ENCODE measurements at regions not wholly inside any gene's neighbourhood (a gene's known extent, or its start where the extent isn't known, plus 50 kb on each side); places are given as distances from the start of the nearest gene placed in this dataset.

DNA sequence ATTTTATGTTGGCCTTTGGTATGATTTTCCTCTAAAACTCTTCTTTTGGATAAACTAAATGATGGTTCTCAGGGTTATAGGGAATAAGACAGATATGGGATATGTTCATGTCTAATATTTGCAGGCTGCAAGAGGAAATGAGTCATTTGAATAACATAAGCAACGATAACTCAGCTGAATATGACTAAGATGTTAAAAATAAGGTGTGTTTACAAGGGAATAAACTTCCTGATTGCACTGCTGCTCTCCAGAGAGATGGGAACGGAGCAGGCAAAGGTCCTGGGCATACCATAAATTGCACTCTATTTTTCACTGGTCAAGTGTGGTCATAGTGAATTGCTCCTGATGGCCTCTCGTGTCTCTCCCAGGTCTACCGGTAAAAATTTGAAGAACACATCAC is 666.2 kb downstream of the TOX3 start:
- no TSS peak for BruUV-seq (replicated peaks)
- POLR2A ChIA-PET = interaction anchor here (1.0 to 1.5 kb wide), 3 partner anchors 9 to 58 kb away, joined by 3 to 6 read pairs (median 4); no protein-coding TSS in a partner anchor
- intact Hi-C loops (cut with micrococcal nuclease) = no loop called here

DNA sequence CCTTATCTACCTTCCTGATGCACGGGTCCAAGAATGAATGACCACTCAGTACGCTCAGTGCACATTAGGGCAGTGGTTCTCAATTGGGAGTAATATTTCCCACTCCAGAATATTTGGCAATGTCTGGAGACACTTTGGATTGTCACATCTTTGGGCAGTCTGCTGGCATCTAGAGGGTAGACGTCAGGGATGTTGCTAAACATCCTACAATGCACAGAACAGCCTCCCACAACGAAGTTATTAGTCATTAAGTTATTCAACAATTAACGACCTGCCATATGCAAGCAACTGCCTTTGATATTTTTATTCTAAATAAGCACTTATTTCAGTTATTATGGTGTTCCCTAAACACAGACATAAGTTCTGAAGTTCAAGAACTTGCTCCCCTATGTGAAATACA is 669.3 kb downstream of the TOX3 start:
- Mint-ChIP-seq H3K27me3 (ENCODE audit: insufficient read depth, unreplicated experiment) (no peaks in the 10 kb centered on the region), H3K36me3 (ENCODE audit: insufficient read depth, unreplicated experiment) (no peaks in the 10 kb centered on the region), H3K4me3 (ENCODE audit: unreplicated experiment) (no peak overlapping the region), H3K9me3 (ENCODE audit: unreplicated experiment) (no peaks in the 10 kb centered on the region), H3K27ac (ENCODE audit: low read depth, unreplicated experiment) (no peak overlapping the region), H3K4me1 (ENCODE audit: insufficient read depth, unreplicated experiment) (peaks cover 21% of the 10 kb centered on the region)
- DNase-seq (ENCODE audit: unreplicated experiment) = peak; percentile 41
- BruUV-seq (replicated peaks) = no TSS peak
- TF ChIP-seq, protein P1, sequence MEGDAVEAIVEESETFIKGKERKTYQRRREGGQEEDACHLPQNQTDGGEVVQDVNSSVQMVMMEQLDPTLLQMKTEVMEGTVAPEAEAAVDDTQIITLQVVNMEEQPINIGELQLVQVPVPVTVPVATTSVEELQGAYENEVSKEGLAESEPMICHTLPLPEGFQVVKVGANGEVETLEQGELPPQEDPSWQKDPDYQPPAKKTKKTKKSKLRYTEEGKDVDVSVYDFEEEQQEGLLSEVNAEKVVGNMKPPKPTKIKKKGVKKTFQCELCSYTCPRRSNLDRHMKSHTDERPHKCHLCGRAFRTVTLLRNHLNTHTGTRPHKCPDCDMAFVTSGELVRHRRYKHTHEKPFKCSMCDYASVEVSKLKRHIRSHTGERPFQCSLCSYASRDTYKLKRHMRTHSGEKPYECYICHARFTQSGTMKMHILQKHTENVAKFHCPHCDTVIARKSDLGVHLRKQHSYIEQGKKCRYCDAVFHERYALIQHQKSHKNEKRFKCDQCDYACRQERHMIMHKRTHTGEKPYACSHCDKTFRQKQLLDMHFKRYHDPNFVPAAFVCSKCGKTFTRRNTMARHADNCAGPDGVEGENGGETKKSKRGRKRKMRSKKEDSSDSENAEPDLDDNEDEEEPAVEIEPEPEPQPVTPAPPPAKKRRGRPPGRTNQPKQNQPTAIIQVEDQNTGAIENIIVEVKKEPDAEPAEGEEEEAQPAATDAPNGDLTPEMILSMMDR (IDR thresholded peaks at IDR 0.05; ENCODE audit: unreplicated experiment) = no peak
- intact Hi-C loops (cut with micrococcal nuclease) = no loop called here
- ChIA-PET CTCF (no interaction called here), POLR2A (interaction anchor here (0.6 to 1.1 kb wide), 2 partner anchors 13 to 64 kb away, joined by 3 read pairs; no protein-coding TSS in a partner anchor)

More for the DNA sequence above, 666.2 kb downstream of the TOX3 start:
- peak overlapping the region; percentile 30 for H3K4me3 Mint-ChIP-seq (ENCODE audit: unreplicated experiment)
- no peaks in the 10 kb centered on the region for H3K27me3 Mint-ChIP-seq (ENCODE audit: insufficient read depth, unreplicated experiment)
- H3K9me3 Mint-ChIP-seq (ENCODE audit: unreplicated experiment) = no peaks in the 10 kb centered on the region
- TF ChIP-seq, protein P1 (IDR thresholded peaks at IDR 0.05; ENCODE audit: unreplicated experiment) = no peak
- CTCF ChIA-PET = interaction anchor here (0.6 to 0.8 kb wide), 4 partner anchors 110 to 1104 kb away, joined by 3 to 4 read pairs (median 3); no protein-coding TSS in a partner anchor
- peaks cover 21% of the 10 kb centered on the region for H3K4me1 Mint-ChIP-seq (ENCODE audit: insufficient read depth, unreplicated experiment)
- H3K27ac Mint-ChIP-seq (ENCODE audit: low read depth, unreplicated experiment) = peak overlapping the region; percentile 90
- DNase-seq (ENCODE audit: unreplicated experiment) = peak; percentile 78
- H3K36me3 Mint-ChIP-seq (ENCODE audit: insufficient read depth, unreplicated experiment) = no peaks in the 10 kb centered on the region

DNA sequence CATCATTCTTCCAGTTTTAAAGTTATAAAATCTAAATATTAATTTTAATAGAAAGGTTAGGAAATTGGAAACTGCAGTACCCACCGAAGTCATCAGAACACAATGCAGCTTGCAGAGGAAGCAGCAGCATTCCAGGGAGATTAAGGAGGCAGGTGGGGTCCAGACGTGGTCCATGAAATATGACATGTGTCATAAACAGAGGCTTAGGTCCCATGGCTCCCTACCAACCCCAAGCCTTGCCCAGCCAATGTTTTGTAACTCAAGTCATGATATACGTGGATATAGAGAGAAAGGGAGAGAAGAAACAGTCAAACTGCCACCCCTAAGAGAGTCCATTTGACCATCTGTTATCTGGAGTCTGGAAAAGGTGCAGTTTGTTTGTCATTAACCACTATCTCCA is 670.0 kb downstream of the TOX3 start:
- ChIA-PET CTCF (no interaction called here), POLR2A (no interaction called here)
- Mint-ChIP-seq H3K4me3 (ENCODE audit: unreplicated experiment) (no peak overlapping the region), H3K9me3 (ENCODE audit: unreplicated experiment) (no peaks in the 10 kb centered on the region), H3K27me3 (ENCODE audit: insufficient read depth, unreplicated experiment) (no peaks in the 10 kb centered on the region), H3K4me1 (ENCODE audit: insufficient read depth, unreplicated experiment) (peaks cover 21% of the 10 kb centered on the region), H3K36me3 (ENCODE audit: insufficient read depth, unreplicated experiment) (no peaks in the 10 kb centered on the region), H3K27ac (ENCODE audit: low read depth, unreplicated experiment) (no peak overlapping the region)
- TF ChIP-seq, protein P1 (IDR thresholded peaks at IDR 0.05; ENCODE audit: unreplicated experiment) = no peak
- no TSS peak for BruUV-seq (replicated peaks)
- intact Hi-C loops (cut with micrococcal nuclease) = no loop called here
- no peak for DNase-seq (ENCODE audit: unreplicated experiment)

DNA sequence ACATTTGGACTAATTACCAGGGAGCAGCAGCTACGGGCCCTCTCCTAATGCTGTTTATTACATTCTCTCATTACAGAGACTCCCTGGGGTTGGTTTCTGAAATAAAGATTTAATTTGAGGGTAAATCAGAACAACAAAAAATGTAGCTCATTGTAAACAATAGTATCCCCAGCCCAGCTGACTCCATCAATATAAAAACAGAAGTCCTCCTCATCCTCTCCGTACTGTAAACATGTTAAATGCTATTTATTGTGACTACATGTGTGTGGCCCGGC is 670.4 kb downstream of the TOX3 start:
- CTCF ChIA-PET = no interaction called here
- TF ChIP-seq, protein P1 (IDR thresholded peaks at IDR 0.05; ENCODE audit: unreplicated experiment) = no peak
- DNase-seq (ENCODE audit: unreplicated experiment) = no peak
- POLR2A ChIA-PET = no interaction called here
- Mint-ChIP-seq H3K4me3 (ENCODE audit: unreplicated experiment) (no peak overlapping the region), H3K27me3 (ENCODE audit: insufficient read depth, unreplicated experiment) (no peaks in the 10 kb centered on the region), H3K9me3 (ENCODE audit: unreplicated experiment) (no peaks in the 10 kb centered on the region), H3K27ac (ENCODE audit: low read depth, unreplicated experiment) (no peak overlapping the region), H3K4me1 (ENCODE audit: insufficient read depth, unreplicated experiment) (peaks cover 23% of the 10 kb centered on the region), H3K36me3 (ENCODE audit: insufficient read depth, unreplicated experiment) (no peaks in the 10 kb centered on the region)
- BruUV-seq (replicated peaks) = no TSS peak
- intact Hi-C loops (cut with micrococcal nuclease) = no loop called here
